Left lung (tissue), 4 donors: ENCODE measurements at regions not wholly inside any gene's neighbourhood (a gene's known extent, or its start where the extent isn't known, plus 50 kb on each side); places are given as distances from the start of the nearest gene placed in this dataset.

Experiments
- ATAC-seq: fragments of 200-7000 bp; cut with Tn5 transposase; one replicate; pipeline ENCODE4 v1.9.1; 2020; ENCODE audit warnings: moderate library complexity
- DNase-seq, 4 donors: peaks; one replicate each; pipeline ENCODE4 v3.0.0-alpha.2; 2013 to 2020
- H3K27ac ChIP-seq, 2 donors: fragments of 200-600 bp; sonication (generic) in 1 of 2; one replicate each; pipeline versions ENCODE4 v1.5.0 to v1.8.0; 2020 to 2021
- H3K27me3 ChIP-seq, 2 donors: fragments of 200-600 bp; sonication (generic) in 1 of 2; one replicate each; pipeline versions ENCODE4 v1.5.0 to v1.8.0; 2020 to 2021
- H3K36me3 ChIP-seq, 2 donors: fragments of 200-600 bp; sonication (generic) in 1 of 2; one replicate each; pipeline versions ENCODE4 v1.5.0 to v1.8.0; 2020 to 2021
- H3K4me1 ChIP-seq, 2 donors: fragments of 200-600 bp; one replicate each; pipeline ENCODE4 v1.8.0; 2021
- H3K4me3 ChIP-seq, 2 donors: fragments of 200-600 bp; sonication (generic) in 1 of 2; one replicate each; pipeline versions ENCODE4 v1.5.0 to v1.8.0; 2020 to 2021; ENCODE audit warnings: mild to moderate bottlenecking in 1 of 2
- H3K9me3 ChIP-seq, 2 donors: fragments of 200-600 bp; sonication (generic) in 1 of 2; one replicate each; pipeline versions ENCODE4 v1.5.0 to v1.8.0; 2020 to 2021
- intact Hi-C, 2 donors: fragments of 100-400 bp; cut with DNase I; formaldehyde crosslinking; loops; one replicate each; pipeline versions ENCODE4 v1.11.2 to v1.14.2; 2022
- TF ChIP-seq, protein P1 (sequence below), 2 donors: fragments of 200-600 bp; sonication (generic) in 1 of 2; IDR thresholded peaks; one replicate each; pipeline versions ENCODE4 v1.5.0 to v1.8.0; 2021; ENCODE audit warnings: antibody characterized with exemption in 2 of 2
- donor health status: DM: no; HTN: yes; CAD: no.
- donor health status: DM: no; HTN: no; CAD: no.

DNA sequence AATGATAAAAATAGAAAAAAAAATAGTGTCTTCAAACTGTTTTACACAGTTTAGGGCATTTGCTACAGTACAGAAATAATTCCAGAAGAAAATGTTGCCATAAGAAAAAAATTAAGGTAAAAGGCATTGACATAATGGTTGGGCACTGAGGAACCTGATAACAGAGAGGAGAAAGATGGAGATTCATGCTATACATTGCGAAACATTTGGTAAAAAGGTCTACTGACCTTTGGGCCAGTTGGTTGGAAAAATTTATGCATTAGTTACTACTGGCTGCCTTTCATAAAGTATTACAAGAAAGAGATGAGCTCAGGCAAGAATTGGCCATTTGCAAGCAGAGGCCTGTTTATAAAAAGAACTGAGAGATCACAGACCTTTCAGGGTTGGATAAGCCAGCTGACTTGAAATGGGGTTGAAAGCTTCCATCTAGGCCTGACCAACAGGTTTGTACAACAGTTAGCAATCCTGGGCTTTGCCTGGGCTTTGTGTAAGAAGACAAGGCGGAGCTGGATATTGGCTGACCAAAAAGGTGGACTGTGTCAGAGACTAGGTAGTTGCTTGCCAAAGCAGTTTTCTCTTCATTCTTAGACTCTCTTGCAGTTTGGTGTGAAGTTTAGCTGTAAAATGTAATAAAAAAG, 166.6 kb upstream of the MCTP2 start:
- Histone ChIP-seq H3K27ac (no peak overlapping the region), H3K36me3 (no peaks in the 10 kb centered on the region), H3K4me1 (no peaks in the 10 kb centered on the region), H3K4me3 (no peak overlapping the region), H3K9me3 (peaks cover 0 to 5% of the 10 kb centered on the region in 2 donors), H3K27me3 (no peaks in the 10 kb centered on the region)
- TF ChIP-seq, protein P1, sequence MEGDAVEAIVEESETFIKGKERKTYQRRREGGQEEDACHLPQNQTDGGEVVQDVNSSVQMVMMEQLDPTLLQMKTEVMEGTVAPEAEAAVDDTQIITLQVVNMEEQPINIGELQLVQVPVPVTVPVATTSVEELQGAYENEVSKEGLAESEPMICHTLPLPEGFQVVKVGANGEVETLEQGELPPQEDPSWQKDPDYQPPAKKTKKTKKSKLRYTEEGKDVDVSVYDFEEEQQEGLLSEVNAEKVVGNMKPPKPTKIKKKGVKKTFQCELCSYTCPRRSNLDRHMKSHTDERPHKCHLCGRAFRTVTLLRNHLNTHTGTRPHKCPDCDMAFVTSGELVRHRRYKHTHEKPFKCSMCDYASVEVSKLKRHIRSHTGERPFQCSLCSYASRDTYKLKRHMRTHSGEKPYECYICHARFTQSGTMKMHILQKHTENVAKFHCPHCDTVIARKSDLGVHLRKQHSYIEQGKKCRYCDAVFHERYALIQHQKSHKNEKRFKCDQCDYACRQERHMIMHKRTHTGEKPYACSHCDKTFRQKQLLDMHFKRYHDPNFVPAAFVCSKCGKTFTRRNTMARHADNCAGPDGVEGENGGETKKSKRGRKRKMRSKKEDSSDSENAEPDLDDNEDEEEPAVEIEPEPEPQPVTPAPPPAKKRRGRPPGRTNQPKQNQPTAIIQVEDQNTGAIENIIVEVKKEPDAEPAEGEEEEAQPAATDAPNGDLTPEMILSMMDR (IDR thresholded peaks at IDR 0.05): no peak
- DNase-seq (no peak), ATAC-seq (no peak)
- intact Hi-C loops: no loop called here

DNA sequence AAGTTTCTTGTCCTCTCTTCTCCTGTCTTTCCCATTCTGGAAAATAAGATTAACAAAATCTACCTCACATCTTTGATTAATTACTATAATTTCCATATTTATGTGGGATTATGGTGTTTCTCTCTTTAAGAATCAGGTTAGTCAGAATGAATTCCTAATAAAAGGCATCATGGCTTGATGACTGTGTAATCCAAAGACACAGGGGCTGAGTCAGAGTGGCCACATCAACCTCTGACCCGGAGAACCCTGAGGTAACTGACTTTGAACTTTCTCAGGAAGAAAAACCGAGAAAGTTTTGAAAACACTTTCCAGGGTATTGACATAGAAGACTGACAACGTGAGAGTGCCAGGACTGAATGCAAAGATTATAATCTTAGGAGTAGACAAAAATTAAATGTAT, 170.3 kb upstream of the MCTP2 start:
- H3K4me3 ChIP-seq: no peak overlapping the region
- TF ChIP-seq, protein P1 (IDR thresholded peaks at IDR 0.05): no peak
- no peaks in the 10 kb centered on the region for H3K36me3 ChIP-seq
- DNase-seq (no peak), ATAC-seq (no peak)
- H3K4me1 ChIP-seq: peaks cover 7 to 10% of the 10 kb centered on the region in 2 donors
- no peak overlapping the region for H3K27ac ChIP-seq
- H3K27me3 ChIP-seq: no peaks in the 10 kb centered on the region
- no peaks in the 10 kb centered on the region for H3K9me3 ChIP-seq
- intact Hi-C loops: no loop called here

DNA sequence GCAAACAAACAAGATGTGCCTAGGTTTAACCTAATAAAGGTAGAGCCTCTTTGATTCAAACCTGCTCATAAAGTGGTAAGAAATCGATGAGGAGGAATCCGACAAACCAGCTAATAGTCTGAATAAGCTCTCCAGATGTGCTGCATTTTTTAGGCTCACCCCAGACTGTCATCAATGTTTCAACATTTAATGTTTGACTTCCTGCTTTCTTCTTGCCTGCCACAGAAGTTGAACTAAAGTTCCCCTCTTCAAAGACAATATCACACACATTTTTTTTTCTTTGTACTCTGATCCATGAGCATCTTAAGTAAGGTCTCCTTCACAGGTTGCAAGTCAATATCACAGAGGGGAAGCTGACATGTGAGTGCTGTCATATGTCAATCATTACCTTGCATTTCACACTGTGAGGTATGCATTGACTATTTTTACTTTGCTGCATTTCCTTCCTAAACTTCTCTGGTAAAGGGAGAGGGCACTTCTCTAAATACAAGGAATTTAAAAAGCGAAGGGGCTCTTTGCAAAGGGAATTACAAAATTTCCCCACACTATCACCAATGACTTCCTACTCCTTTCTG, 172.3 kb upstream of the MCTP2 start:
- Histone ChIP-seq H3K9me3 (no peaks in the 10 kb centered on the region), H3K36me3 (no peaks in the 10 kb centered on the region), H3K27me3 (no peaks in the 10 kb centered on the region), H3K4me3 (no peak overlapping the region), H3K27ac (no peak overlapping the region), H3K4me1 (peaks cover 7 to 10% of the 10 kb centered on the region in 2 donors)
- no peak for DNase-seq
- intact Hi-C loops: no loop called here
- TF ChIP-seq, protein P1 (IDR thresholded peaks at IDR 0.05): no peak
- no peak for ATAC-seq

DNA sequence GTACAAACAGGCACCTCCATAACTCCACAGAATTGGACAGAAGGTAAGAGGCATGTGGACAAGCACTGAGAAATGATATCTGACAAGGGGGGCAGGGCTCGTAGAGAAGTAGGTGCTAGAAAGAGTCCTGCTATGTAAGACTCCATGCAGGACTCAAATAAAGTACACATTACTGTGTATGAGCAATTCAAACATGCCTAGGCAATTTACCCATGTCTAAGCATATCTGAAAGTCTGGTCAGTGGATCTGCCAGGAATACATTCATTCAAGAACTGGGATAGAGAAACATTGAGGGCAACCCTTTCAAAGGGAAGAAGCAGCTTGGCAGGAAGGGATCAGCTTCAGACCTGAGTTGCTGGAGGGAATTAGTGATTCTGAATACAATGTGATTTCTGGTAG, 174.1 kb upstream of the MCTP2 start:
- Histone ChIP-seq H3K27me3 (no peaks in the 10 kb centered on the region), H3K4me3 (no peak overlapping the region), H3K4me1 (peaks cover 7 to 10% of the 10 kb centered on the region in 2 donors), H3K27ac (no peak overlapping the region), H3K36me3 (no peaks in the 10 kb centered on the region), H3K9me3 (no peaks in the 10 kb centered on the region)
- TF ChIP-seq, protein P1 (IDR thresholded peaks at IDR 0.05): no peak
- intact Hi-C loops: no loop called here
- ATAC-seq: no peak
- DNase-seq: no peak

DNA sequence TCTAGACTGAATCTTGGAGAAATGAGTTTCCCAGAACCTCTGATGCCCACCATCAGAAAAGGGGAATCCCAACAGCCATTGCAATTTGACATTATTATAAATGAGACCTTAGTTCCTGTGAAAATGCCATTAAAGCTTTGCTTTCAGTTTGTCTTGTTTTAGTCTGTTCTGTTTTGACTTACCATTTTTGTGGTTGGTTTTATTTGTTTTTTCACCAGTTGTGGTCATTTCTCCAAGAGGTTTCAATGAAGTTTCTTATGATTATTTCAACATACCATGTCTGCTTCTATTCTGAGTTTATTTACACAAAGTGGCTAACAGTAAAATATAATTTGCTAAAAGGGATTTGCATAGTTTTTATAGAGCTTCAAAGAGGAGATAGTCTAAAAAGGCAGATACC, 175.0 kb upstream of the MCTP2 start:
- Histone ChIP-seq H3K4me1 (peaks cover 7 to 10% of the 10 kb centered on the region in 2 donors), H3K9me3 (no peaks in the 10 kb centered on the region), H3K27ac (no peak overlapping the region), H3K36me3 (no peaks in the 10 kb centered on the region), H3K4me3 (no peak overlapping the region), H3K27me3 (no peaks in the 10 kb centered on the region)
- DNase-seq: no peak
- intact Hi-C loops: no loop called here
- peak; percentile 58 for ATAC-seq
- TF ChIP-seq, protein P1 (IDR thresholded peaks at IDR 0.05): no peak
